RWPE2 (cell line): ENCODE measurements at regions not wholly inside any gene's neighbourhood (a gene's known extent, or its start where the extent isn't known, plus 50 kb on each side); places are given as distances from the start of the nearest gene placed in this dataset.
"Not testable (repeated sequence)": the region's sequence is repeated elsewhere in the genome, so short reads cannot be mapped to it uniquely, and the experiment has no call there.

Experiments used
- ATAC-seq: fragments of 200-7000 bp; cut with Tn5 transposase; 3 replicates; pipeline ENCODE4 v1.9.1; 2021; ENCODE audit warnings: low read depth
- DNase-seq: peaks from one replicate; pipeline ENCODE4 v3.0.0-alpha.2; 2020; ENCODE audit warnings: low spot score
- H3K27ac ChIP-seq: fragments of 450-650 bp; 2 replicates; pipeline ENCODE4 v1.5.1; 2017; ENCODE audit warnings: mild to moderate bottlenecking; ENCODE audit not compliant: poor library complexity, severe bottlenecking
- H3K27me3 ChIP-seq: fragments of 250-450 bp; sonication (Bioruptor Pico); 2 replicates; pipeline ENCODE4 v1.5.1; 2021; ENCODE audit warnings: mild to moderate bottlenecking, moderate library complexity; ENCODE audit not compliant: insufficient read depth, poor library complexity, severe bottlenecking
- H3K36me3 ChIP-seq: fragments of 250-450 bp; sonication (Bioruptor Pico); 2 replicates; pipeline ENCODE4 v1.5.1; 2020; ENCODE audit warnings: low read depth, mild to moderate bottlenecking, moderate library complexity
- H3K4me1 ChIP-seq: fragments of 250-450 bp; sonication (Bioruptor Pico); 2 replicates; pipeline ENCODE4 v1.5.1; 2021; ENCODE audit warnings: mild to moderate bottlenecking, moderate library complexity; ENCODE audit not compliant: insufficient read depth, poor library complexity, severe bottlenecking
- H3K4me3 ChIP-seq: fragments of 250-450 bp; sonication (Bioruptor Pico); 2 replicates; pipeline ENCODE4 v1.5.1; 2021; ENCODE audit warnings: mild to moderate bottlenecking, moderate library complexity; ENCODE audit not compliant: severe bottlenecking
- H3K9me3 ChIP-seq: fragments of 250-450 bp; sonication (Bioruptor Pico); 2 replicates; pipeline ENCODE4 v1.5.1; 2021; ENCODE audit warnings: mild to moderate bottlenecking, moderate library complexity; ENCODE audit not compliant: severe bottlenecking
- CTCF ChIP-seq: fragments of 450-650 bp; IDR thresholded peaks from one replicate; pipeline ENCODE4 v1.5.1; 2017; ENCODE audit warnings: mild to moderate bottlenecking, moderate library complexity; ENCODE audit not compliant: poor library complexity, severe bottlenecking

- H3K4me1 ChIP-seq: no peaks in the 10 kb centered on the region
- no peak for DNase-seq
These were observed 783.3 kb downstream of the ZPLD1 start for GRCh38 chr3:103218146-103218545.

GRCh38 chr3:103218793-103219192 lies 784.0 kb downstream of the ZPLD1 start:
- DNase-seq (no peak), ATAC-seq (no peak)
- Histone ChIP-seq H3K27ac (no peak overlapping the region), H3K36me3 (no peaks in the 10 kb centered on the region), H3K4me1 (no peaks in the 10 kb centered on the region), H3K27me3 (no peaks in the 10 kb centered on the region), H3K4me3 (no peak overlapping the region), H3K9me3 (no peaks in the 10 kb centered on the region)
- TF ChIP-seq CTCF: no peak

More at GRCh38 chr3:103218146-103218545, 783.3 kb downstream of the ZPLD1 start:
- no peaks in the 10 kb centered on the region for H3K36me3 ChIP-seq
- H3K27ac ChIP-seq: no peak overlapping the region
- no peak overlapping the region for H3K4me3 ChIP-seq
- no peak for TF ChIP-seq CTCF
- H3K27me3 ChIP-seq: no peaks in the 10 kb centered on the region
- H3K9me3 ChIP-seq: no peaks in the 10 kb centered on the region
- ATAC-seq: no peak

- H3K4me1 ChIP-seq: no peaks in the 10 kb centered on the region
- ATAC-seq: no peak
- TF ChIP-seq CTCF: no peak
- no peak for DNase-seq
- no peaks in the 10 kb centered on the region for H3K9me3 ChIP-seq
- peaks cover 2% of the 10 kb centered on the region for H3K27me3 ChIP-seq
- H3K4me3 ChIP-seq: no peak overlapping the region
- H3K27ac ChIP-seq: no peak overlapping the region
- H3K36me3 ChIP-seq: no peaks in the 10 kb centered on the region
These were observed 792.8 kb downstream of the ZPLD1 start for GRCh38 chr3:103227651-103228050.

- ATAC-seq (no peak), DNase-seq (no peak)
- Histone ChIP-seq H3K27ac (no peak overlapping the region), H3K27me3 (no peaks in the 10 kb centered on the region), H3K4me1 (no peaks in the 10 kb centered on the region), H3K9me3 (no peaks in the 10 kb centered on the region), H3K36me3 (no peaks in the 10 kb centered on the region), H3K4me3 (no peak overlapping the region)
- TF ChIP-seq CTCF: no peak
These were observed 812.6 kb downstream of the ZPLD1 start for GRCh38 chr3:103247459-103247858.

GRCh38 chr3:103254827-103255226 lies 820.0 kb downstream of the ZPLD1 start:
- not testable (repeated sequence) for H3K4me1 ChIP-seq, DNase-seq, H3K36me3 ChIP-seq, H3K4me3 ChIP-seq, H3K27me3 ChIP-seq, H3K27ac ChIP-seq, ATAC-seq, H3K9me3 ChIP-seq

- no peak for TF ChIP-seq CTCF
- DNase-seq (no peak), ATAC-seq (no peak)
- Histone ChIP-seq H3K36me3 (no peaks in the 10 kb centered on the region), H3K27me3 (no peaks in the 10 kb centered on the region), H3K4me1 (no peaks in the 10 kb centered on the region), H3K27ac (no peak overlapping the region), H3K9me3 (no peaks in the 10 kb centered on the region), H3K4me3 (no peak overlapping the region)
These were observed 834.5 kb downstream of the ZPLD1 start for GRCh38 chr3:103269287-103269686.
